Astrocyte (in vitro differentiated cells and primary cell): ENCODE measurements at regions not wholly inside any gene's neighbourhood (a gene's known extent, or its start where the extent isn't known, plus 50 kb on each side); places are given as distances from the start of the nearest gene placed in this dataset.

ENCODE experiments used
- EZH2 ChIP-seq: IDR thresholded peaks from 2 replicates; pipeline ENCODE4 v1.6.1; 2012; ENCODE audit warnings: mild to moderate bottlenecking, low read length, inconsistent platforms; ENCODE audit not compliant: insufficient read depth
- TF ChIP-seq, protein P1 (sequence below): IDR thresholded peaks from 2 replicates; pipeline ENCODE4 v1.5.1; 2011; ENCODE audit warnings: low read depth, mild to moderate bottlenecking, inconsistent platforms, low read length, moderate library complexity; ENCODE audit not compliant: insufficient read depth

DNA sequence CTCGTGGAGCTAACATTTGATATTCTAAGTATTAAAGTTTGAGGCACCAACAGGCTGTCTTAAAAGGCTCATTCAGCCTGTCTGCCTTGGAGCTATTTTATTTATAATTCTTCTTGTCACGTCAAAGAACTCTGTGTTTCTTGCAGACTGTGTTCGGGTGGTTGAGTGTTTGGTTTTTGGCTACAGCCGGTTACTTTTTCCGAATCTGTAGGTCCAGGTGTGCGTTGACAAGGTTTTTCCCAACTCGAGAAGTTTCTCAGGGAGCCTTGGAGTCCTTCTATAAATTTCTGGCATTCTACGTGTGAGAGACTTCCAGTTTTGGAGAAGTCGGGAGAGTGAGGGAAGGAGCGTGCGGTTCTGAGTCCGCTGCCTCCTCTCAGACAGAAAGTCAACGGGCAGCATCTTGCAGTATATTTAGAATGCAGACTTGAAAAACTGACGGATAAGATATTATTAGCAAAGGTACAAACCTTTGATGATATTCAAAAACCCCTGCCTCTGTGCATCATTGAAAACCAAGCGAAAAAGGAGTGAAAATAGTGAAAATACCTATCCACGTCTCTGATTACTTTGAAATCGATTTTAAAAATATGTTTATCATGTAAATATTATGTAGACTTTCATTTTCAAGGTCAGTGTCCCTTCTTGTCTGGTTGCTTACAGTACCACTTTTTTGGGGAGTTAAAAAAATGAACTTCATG lies 85.2 kb upstream of the PPARA start:
- TF ChIP-seq, protein P1, sequence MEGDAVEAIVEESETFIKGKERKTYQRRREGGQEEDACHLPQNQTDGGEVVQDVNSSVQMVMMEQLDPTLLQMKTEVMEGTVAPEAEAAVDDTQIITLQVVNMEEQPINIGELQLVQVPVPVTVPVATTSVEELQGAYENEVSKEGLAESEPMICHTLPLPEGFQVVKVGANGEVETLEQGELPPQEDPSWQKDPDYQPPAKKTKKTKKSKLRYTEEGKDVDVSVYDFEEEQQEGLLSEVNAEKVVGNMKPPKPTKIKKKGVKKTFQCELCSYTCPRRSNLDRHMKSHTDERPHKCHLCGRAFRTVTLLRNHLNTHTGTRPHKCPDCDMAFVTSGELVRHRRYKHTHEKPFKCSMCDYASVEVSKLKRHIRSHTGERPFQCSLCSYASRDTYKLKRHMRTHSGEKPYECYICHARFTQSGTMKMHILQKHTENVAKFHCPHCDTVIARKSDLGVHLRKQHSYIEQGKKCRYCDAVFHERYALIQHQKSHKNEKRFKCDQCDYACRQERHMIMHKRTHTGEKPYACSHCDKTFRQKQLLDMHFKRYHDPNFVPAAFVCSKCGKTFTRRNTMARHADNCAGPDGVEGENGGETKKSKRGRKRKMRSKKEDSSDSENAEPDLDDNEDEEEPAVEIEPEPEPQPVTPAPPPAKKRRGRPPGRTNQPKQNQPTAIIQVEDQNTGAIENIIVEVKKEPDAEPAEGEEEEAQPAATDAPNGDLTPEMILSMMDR: no peak
- no peak for TF ChIP-seq EZH2
